HG03571 (cell line): ENCODE measurements at regions not wholly inside any gene's neighbourhood (a gene's known extent, or its start where the extent isn't known, plus 50 kb on each side); places are given as distances from the start of the nearest gene placed in this dataset.
"Not testable (repeated sequence)": the region's sequence is repeated elsewhere in the genome, so short reads cannot be mapped to it uniquely, and the experiment has no call there.

Experiments
- ATAC-seq: cut with Tn5 transposase; IDR thresholded peaks from one replicate; pipeline ENCODE4 v1.9.1; 2021; ENCODE audit not compliant: unreplicated experiment

DNA sequence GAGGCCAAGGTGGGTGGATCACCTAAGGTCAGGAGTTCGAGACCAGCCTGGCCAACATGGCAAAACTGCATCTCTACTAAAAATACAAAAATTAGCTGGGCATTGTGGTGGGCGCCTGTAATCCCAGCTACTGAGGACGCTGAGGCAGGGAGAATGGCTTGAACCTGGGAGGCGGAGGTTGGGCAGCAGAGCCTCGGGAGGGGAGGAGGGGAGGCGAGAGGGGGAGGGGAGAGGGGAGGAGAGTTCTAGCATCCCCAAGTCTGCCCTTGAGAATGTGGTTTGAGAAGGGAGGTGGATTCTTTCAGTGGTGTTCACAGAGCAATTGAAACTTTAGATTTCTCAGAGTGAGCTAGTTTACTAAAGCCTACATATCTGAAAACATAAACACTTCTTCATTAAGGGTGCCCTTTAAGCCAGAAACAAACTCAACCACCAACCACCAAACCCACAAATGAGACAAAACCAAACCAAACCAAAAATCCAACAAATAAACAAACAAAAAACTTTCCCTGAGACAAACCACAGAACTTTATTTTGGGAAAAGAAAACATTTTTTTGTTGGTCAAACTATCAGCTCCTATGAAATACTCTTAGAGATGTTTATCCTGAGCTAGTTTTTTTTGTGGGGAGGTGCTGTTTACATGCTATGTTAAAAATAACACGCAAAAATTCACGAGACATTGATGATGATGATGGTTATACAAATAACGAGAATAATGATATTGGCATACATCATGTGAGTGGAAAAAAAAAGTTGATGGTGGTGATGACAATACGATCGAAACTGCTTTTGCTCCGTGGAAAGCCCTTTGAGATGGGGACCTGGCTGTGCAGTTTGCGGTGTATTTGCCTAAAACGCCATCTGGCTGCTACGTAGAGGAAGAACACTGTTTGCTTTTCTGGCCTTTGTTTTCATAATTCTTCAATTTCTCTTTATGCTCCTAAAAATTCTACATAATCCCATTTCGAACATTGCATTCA is 98.2 kb upstream of the PRKX start:
- no peak for ATAC-seq

DNA sequence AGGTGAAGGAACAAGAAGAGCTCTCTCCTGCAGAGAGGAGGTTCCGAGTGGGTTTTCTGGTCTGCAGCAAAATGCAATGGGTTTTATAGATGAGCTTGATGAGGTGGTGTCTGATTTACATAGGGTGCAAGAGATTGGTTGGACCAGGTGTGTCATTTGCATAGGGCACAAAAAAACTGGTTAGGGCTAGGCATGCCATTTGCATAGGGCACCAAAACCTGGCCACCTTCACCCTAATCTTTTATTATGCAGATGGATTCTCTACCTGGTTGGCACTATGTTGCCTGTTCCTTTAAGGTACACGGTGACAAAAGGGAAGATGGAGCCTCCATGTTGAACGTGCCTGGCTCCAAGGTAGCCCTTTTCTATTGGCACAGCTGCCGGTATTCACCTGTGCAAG is 94.5 kb upstream of the PRKX start:
- ATAC-seq: no peak

DNA sequence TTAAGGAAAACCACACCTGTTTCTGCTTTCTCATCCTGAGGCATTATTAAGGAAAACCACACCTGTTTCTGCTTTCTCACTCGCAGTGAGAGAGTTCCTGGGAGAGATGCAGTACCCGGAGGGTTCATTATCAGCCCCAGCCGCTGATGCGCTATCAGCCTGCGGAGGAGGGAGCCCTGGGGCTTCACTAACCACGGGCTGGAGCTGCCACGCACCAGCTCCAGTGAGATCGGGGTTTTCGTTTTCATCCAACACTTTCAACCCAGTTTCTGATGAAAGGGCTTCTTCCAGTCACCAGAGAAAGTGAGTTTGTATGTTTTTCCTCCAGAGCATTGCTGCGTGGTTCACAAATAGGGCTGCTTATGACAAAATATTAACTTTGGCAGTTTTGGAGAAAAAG is 93.2 kb upstream of the PRKX start:
- ATAC-seq: no peak

DNA sequence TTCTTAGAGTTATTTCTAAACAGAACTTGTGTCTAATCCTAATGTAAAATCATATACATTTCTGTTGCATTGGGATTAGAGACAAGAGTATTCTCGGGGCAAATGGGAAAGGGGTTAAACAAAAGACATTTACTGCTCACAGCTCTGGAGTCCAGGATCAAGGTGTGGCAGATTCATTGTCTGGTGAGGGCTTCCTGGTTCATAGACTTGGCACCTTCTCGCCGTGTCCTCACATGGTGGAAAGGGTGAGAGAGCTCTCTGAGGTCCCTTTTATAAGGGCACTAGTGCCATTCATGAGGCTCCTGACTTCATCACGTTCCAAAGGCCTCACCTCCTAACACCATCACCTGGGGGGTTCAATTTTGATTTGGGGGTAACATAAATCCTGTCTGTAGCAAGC is 90.3 kb upstream of the PRKX start:
- ATAC-seq: no peak

DNA sequence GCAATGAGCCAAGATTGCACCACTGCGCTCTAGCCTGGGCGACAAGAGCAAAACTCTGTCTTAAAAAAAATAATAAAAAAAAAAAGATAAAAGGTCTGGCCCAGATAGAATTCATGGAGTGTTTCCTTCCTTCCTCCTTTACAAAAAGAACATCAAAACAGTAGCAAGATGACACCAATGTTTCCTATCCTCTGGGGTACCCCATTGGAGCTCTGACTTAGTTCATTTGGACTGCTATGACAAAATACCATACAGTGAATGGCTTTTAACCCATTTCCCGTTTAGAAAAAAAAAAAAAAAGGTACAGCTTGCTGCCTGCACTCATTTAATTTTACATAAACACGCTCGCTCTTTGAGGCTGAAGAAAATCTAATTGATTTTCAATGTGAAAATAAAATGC is 89.9 kb upstream of the PRKX start:
- no peak for ATAC-seq

DNA sequence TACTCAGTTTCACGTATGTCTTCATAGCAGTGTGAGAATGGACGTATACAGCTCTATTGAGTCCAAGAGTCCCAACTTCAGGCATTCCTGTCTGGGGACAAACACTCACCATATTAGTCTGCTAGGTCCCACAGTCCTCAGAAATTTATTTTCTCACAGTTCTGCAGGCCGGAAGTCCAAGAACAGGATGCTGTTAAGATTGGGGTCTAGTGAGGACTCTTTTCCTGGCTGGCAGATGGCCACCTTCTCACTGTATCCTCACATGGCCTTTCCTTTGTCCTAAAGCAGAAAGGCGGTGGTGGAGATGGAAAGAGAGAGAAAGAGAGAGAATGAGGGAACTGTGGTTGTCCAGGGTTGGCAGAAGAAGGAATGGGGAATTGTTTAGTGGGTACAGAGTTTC is 82.0 kb upstream of the PRKX start:
- ATAC-seq: not testable (repeated sequence)

DNA sequence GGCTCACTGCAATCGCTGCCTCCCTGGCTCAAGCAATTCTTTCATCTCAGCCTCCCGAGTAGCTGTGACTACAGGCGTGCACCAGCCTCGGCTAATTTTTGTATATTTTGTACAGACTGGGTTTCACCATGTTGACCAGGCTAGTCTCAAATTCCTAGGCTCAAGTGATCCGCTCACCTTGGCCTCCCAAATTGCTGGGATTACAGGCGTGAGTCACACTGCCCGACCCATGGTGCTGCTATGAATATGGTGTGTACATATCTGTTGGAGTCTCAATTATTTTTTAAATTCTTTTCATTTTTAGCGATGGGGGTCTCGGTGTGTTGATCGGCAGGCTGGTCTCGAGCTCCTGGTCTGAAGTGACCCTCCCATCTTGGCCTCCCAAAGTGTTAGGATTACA is 78.0 kb upstream of the PRKX start:
- ATAC-seq: no peak

DNA sequence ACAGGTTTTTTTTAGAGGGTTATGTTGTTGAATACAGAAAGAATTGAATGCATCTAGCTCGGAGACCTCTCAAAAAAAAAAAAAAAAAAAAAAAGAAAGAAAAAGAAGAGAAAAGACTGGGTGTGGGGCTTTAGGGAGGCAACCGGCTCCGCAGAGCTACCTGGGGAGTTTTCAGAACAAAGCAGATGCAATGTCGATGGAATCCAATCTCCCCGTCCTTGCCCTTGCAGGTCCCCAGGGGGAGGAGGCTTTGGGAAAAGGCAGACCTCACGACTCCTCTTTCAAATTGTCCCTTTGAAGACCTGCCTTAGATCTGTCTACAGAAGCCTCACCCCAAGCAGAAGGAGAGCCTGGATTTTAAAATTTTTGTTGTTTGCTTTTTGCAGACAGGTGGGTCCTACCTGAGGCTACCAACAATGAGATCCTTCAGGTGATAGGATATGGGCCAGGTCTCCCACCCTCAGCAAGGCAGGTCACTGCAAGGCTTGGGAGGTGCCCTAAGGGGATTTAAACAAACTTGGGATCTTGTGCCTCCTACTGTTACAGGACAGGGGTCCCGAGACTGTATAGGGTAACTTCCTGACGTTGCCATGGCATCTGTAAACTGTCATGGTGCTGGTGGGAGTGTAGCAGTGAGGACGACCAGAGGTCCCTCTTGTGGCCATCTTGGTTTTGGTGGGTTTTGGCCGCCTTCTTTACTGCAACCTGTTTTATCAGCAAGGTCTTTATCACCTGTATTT is 75.2 kb upstream of the PRKX start:
- no peak for ATAC-seq

DNA sequence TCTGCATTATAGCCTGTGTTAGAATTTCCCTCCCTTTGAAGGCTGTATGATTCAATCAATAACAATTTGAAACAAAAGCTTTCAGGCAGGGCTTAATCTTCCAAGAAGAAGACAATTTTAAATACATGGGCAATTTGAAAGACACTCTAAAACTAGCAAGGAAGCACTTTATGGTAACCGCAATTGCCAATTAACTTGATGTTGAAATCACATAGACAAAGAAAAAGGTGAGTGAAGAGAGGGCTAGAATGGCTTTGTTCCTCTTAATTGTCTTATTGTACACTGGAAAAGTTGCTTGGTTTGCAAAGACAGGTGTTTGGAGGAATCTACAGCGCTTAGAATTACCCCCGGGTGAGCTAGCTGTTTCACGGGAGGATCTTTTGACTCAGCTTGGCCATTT is 74.4 kb upstream of the PRKX start:
- ATAC-seq: no peak

DNA sequence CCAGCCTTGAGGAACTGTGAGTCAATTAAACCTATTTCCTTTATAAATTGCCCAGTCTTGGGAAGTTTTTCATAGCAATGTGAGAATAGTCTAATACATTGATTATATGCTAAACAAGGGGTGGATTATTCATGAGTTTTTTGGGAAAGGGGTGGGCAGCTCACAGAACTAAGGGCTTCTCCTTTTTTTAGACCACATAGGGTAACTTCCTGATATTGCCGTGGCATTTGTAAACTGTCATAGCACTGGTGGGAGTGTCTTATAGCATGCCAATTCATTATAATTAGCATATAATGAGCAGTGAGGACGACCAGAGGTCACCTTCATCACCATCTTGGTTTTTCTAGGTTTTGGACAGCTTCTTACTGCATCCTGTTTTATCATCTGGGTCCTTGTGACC is 72.4 kb upstream of the PRKX start:
- ATAC-seq: not testable (repeated sequence)

DNA sequence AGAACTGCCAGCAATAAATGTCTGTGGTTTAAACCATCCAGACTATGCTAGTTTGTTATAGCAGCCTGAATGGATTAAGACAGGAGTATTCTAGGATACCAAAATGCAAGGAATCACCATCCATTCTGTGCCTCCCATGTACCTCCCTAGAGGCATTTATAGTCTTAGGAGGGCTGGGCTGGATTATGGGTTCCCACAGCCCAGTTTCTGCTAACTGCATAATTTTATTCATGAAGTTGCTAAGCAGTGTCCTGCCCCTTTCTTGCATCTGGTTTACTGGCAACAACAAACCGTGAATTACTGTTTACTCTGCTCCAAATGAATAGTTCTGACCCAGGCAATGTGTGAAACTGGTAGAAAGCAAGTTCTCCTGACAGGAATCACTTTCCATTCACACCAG is 67.1 kb upstream of the PRKX start:
- no peak for ATAC-seq

DNA sequence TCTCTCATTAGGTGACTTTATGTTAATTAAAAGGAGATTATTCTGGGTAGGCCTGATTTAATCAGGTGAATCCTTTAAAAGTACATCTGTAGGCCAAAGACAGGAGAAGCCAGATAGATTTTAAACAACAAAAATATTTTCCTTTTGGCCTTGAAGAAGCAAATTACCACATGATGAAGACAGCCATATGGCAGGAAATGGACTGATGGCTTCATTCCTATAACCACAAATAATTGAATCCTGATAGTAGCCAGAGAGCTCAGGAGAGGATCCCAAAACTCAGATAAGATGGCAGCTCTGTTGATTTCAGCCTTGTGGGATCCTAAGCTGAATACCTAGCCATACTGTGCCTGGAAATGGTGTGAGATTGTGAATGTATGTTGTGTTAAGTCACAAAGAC is 66.1 kb upstream of the PRKX start:
- no peak for ATAC-seq

DNA sequence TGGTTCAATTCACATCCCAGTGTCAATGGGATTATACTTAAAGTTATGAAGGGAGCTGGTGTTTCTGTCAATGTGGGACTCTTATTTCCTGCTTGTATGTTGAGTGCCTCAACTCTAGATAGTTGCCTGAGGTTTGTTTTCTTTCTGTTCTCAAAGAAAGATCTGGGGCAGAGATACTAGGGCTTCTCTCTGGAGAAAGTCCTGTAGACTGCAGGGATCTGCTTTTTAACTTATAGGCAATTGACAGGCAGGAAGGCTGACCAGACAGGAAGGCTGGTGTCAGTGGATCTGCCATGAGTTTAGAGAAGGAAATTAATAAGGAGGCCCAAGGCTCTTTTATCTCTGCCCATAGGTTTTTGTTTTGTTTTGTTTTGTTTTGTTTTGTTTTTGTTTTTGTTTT is 64.0 kb upstream of the PRKX start:
- ATAC-seq: no peak

DNA sequence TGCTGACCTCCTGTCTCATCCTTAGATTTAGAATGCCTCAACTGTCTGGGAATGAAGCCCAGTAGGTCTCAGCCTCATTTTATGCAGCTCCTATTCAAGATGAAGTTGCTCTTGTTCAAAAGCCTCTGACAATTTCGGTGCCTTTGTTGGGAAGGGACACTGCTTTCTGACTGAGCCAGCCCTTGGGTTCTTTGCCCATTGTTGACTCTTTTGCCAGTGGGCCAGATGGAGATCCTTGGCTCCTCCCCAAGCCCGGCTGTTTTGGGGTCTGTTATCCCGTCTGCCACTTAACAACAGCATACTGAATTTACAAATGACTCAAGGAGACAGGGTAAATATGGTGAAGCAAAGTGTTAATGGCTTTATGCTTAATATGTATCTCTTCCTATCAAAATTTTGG is 58.3 kb upstream of the PRKX start:
- ATAC-seq: no peak

DNA sequence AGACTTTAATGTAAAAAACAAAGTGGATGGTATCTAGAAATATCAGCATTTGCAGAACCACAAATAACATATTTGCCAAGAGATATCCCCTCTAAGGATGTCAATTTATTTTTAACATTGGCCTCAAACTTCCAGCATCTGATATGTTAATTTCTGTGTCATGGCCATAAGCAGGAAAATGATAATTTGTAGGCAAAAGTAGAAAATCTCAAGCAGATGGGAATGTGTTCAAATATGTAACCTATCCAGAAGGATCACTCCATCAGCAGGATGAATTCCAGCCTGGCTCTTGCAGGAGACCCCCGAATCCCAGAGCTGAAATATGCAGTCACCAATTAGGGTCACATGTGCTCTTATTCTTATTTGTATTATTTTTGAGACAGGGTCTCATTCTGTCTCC is 55.4 kb upstream of the PRKX start:
- ATAC-seq: no peak
